ENCODE measurements at regions not wholly inside any gene's neighbourhood (a gene's known extent, or its start where the extent isn't known, plus 50 kb on each side); places are given as distances from the start of the nearest gene placed in this dataset.

GRCh38 chr1:59146056-59146455, 150.8 kb upstream of the FGGY start:
- H3K4me1 Mint-ChIP-seq = peaks cover 10% of the 10 kb centered on the region
- H3K27ac Mint-ChIP-seq = no peak overlapping the region
- Histone ChIP-seq H3K27me3 (ENCODE audit: control insufficient read depth, insufficient read depth, low read length, poor library complexity, severe bottlenecking) (peaks cover 27% of the 10 kb centered on the region), H3K27ac (ENCODE audit: low read depth, low read length) (no peak overlapping the region), H3K9ac (ENCODE audit: extremely low read depth, low read length, poor library complexity, severe bottlenecking) (no peak overlapping the region), H3K4me3 (ENCODE audit: low read length) (peak overlapping the region; percentile 75), H3K4me1 (ENCODE audit: control insufficient read depth, insufficient read depth, low read length) (no peaks in the 10 kb centered on the region), H3K36me3 (ENCODE audit: control insufficient read depth, insufficient read depth, low read length) (no peaks in the 10 kb centered on the region), H3K9me3 (ENCODE audit: control insufficient read depth, low read length) (no peaks in the 10 kb centered on the region)
- no peaks in the 10 kb centered on the region for H3K9me3 Mint-ChIP-seq
- H3K36me3 Mint-ChIP-seq (ENCODE audit: low read depth) = no peaks in the 10 kb centered on the region
- TF ChIP-seq, protein P1, sequence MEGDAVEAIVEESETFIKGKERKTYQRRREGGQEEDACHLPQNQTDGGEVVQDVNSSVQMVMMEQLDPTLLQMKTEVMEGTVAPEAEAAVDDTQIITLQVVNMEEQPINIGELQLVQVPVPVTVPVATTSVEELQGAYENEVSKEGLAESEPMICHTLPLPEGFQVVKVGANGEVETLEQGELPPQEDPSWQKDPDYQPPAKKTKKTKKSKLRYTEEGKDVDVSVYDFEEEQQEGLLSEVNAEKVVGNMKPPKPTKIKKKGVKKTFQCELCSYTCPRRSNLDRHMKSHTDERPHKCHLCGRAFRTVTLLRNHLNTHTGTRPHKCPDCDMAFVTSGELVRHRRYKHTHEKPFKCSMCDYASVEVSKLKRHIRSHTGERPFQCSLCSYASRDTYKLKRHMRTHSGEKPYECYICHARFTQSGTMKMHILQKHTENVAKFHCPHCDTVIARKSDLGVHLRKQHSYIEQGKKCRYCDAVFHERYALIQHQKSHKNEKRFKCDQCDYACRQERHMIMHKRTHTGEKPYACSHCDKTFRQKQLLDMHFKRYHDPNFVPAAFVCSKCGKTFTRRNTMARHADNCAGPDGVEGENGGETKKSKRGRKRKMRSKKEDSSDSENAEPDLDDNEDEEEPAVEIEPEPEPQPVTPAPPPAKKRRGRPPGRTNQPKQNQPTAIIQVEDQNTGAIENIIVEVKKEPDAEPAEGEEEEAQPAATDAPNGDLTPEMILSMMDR (conservative IDR thresholded peaks at IDR 0.05) = no peak
- peaks cover 22% of the 10 kb centered on the region for H3K27me3 Mint-ChIP-seq (ENCODE audit: insufficient read depth)
- WGBS, 2 experiments (ENCODE audit: insufficient coverage in 1 of 2, insufficient read length in 1 of 2) = 92 to 93% methylated on average over 4 of the region's 4 CpGs
- H3K4me3 Mint-ChIP-seq = peak overlapping the region; percentile 53
- DNase-seq = no peak

- TF ChIP-seq, protein P1 (conservative IDR thresholded peaks at IDR 0.05) = peak; percentile 60
These were observed 150.1 kb upstream of the FGGY start for GRCh38 chr1:59146651-59147358.

DNA sequence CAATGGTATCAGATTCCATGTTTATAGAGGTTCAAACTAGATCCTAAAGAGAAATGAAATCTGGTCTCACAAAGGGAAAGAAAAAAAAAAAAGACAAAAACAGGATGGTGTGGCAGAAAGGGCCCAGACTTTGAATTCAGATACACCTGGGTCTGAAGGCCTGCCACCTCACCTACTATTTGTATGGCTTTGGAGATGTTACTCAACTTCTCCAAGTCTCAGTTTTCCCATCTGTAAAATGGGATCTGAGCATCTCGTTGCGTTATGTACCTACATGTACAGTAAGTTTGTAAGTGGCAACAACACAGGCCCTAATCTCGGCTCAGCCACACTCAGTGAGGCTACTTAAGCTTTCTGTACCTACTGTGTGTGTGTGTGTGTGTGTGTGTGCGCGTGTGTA, 147.5 kb upstream of the FGGY start:
- 92% methylated on average over 3 of the region's 5 CpGs; no CpG with 5 or more reads in 1 of the 2 experiments for WGBS, 2 experiments (ENCODE audit: insufficient coverage in 1 of 2, insufficient read length in 1 of 2)
- H3K27ac ChIP-seq (ENCODE audit: low read depth, low read length) = no peak overlapping the region

More at GRCh38 chr1:59146651-59147358, 150.1 kb upstream of the FGGY start:
- Histone ChIP-seq H3K27me3 (ENCODE audit: control insufficient read depth, insufficient read depth, low read length, poor library complexity, severe bottlenecking) (peaks cover 27% of the 10 kb centered on the region), H3K4me1 (ENCODE audit: control insufficient read depth, insufficient read depth, low read length) (no peaks in the 10 kb centered on the region), H3K27ac (ENCODE audit: low read depth, low read length) (no peak overlapping the region), H3K9ac (ENCODE audit: extremely low read depth, low read length, poor library complexity, severe bottlenecking) (no peak overlapping the region), H3K36me3 (ENCODE audit: control insufficient read depth, insufficient read depth, low read length) (no peaks in the 10 kb centered on the region), H3K9me3 (ENCODE audit: control insufficient read depth, low read length) (no peaks in the 10 kb centered on the region), H3K4me3 (ENCODE audit: low read length) (peak overlapping the region; percentile 75)
- Mint-ChIP-seq H3K4me1 (peaks cover 10% of the 10 kb centered on the region), H3K27ac (no peak overlapping the region), H3K27me3 (ENCODE audit: insufficient read depth) (peaks cover 25% of the 10 kb centered on the region), H3K9me3 (no peaks in the 10 kb centered on the region), H3K4me3 (peak overlapping the region; percentile 53), H3K36me3 (ENCODE audit: low read depth) (no peaks in the 10 kb centered on the region)
- WGBS, 2 experiments (ENCODE audit: insufficient coverage in 1 of 2, insufficient read length in 1 of 2) = 9 to 12% methylated on average over 25 to 52 of the region's 52 CpGs
- peak; percentile 85 for DNase-seq

More for the DNA sequence above, 147.5 kb upstream of the FGGY start:
- peaks cover 25% of the 10 kb centered on the region for H3K27me3 Mint-ChIP-seq (ENCODE audit: insufficient read depth)
- no peaks in the 10 kb centered on the region for H3K4me1 ChIP-seq (ENCODE audit: control insufficient read depth, insufficient read depth, low read length)
- no peak overlapping the region for H3K4me3 ChIP-seq (ENCODE audit: low read length)
- H3K27ac Mint-ChIP-seq = no peak overlapping the region
- no peak overlapping the region for H3K4me3 Mint-ChIP-seq
- no peaks in the 10 kb centered on the region for H3K9me3 ChIP-seq (ENCODE audit: control insufficient read depth, low read length)
- peaks cover 27% of the 10 kb centered on the region for H3K27me3 ChIP-seq (ENCODE audit: control insufficient read depth, insufficient read depth, low read length, poor library complexity, severe bottlenecking)
- DNase-seq = no peak
- no peaks in the 10 kb centered on the region for H3K9me3 Mint-ChIP-seq
- no peaks in the 10 kb centered on the region for H3K36me3 Mint-ChIP-seq (ENCODE audit: low read depth)
- no peaks in the 10 kb centered on the region for H3K36me3 ChIP-seq (ENCODE audit: control insufficient read depth, insufficient read depth, low read length)
- peaks cover 2% of the 10 kb centered on the region for H3K4me1 Mint-ChIP-seq
- TF ChIP-seq, protein P1 (conservative IDR thresholded peaks at IDR 0.05) = no peak
- H3K9ac ChIP-seq (ENCODE audit: extremely low read depth, low read length, poor library complexity, severe bottlenecking) = no peak overlapping the region

Data from endodermal cell (in vitro differentiated cells).